Islet of Langerhans (tissue), 1 donor: ENCODE measurements at regions not wholly inside any gene's neighbourhood (a gene's known extent, or its start where the extent isn't known, plus 50 kb on each side); places are given as distances from the start of the nearest gene placed in this dataset.
"Not testable (repeated sequence)": the region's sequence is repeated elsewhere in the genome, so short reads cannot be mapped to it uniquely, and the experiment has no call there.

Experiments
- FAIRE-seq: peaks from one replicate; lab custom pipeline; 2011; peaks lifted over from hg19 to GRCh38; lab: Jason Lieb, UNC

DNA sequence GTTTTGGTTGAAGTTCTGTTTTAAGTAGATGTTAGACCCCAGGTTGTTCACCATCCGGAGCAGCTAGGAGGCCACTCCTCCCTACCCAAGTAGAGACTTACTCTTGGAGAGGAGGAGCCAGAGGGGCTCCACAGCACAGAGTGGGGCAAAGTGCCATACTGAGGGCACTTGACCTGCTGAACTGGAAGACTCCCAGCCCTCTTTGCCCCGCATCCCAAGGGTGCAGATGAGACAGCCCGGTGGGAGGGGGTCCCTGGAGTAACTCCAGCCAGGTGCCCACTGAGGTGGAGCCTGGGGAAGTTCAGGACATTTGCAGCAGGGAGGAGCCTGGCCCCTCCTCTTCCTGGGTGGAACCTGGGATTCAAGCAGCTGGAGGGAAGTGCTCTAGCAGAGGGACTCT lies 102.1 kb upstream of the GPR6 start:
- FAIRE-seq, result no peak

DNA sequence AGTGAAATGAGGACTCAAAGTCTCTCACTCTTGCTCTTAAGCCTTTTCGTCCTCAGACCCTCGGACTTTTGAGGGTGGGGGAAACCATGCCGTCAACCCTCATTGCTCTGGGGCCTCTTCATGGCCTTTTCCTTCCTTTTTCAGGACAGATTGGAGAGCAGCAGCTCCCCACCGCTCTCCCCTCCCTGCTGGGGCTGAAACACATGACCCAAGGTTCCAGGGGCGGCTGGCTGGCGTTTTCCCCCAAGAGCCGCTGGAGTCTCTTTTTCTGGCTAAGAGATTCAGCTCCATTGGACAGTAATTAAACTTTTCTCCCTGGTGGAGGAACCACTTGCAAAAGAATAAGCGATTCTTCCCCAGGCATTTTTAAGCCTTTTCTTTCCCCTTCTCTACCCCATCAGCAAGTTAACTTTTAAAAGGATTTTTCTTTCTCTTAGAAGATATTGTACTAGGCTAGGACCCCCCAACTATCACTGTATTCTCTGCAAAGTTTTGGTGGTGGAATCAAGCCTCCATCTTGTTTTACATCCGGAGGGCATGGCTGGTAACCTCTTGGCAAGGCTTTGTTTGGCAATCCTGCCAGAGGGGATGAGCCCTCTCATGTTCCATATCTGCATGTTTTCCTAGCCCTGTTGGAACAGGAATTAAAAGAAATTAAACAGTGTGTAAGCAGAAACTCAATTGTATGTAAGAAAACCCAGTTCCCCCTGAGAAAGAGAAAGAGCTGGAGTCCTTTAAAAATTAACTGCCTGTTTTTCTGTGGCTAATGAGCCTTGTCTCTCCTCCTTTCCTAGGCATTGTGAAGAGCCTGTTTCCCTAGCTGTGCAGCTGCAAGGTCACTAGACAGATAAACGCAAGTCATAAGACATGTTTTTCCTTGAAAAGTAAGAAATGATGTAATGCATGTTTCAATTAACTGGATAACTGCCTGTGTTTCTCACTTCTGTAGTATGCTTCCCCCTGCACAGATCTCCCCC lies 100.8 kb upstream of the GPR6 start:
- no peak for FAIRE-seq

DNA sequence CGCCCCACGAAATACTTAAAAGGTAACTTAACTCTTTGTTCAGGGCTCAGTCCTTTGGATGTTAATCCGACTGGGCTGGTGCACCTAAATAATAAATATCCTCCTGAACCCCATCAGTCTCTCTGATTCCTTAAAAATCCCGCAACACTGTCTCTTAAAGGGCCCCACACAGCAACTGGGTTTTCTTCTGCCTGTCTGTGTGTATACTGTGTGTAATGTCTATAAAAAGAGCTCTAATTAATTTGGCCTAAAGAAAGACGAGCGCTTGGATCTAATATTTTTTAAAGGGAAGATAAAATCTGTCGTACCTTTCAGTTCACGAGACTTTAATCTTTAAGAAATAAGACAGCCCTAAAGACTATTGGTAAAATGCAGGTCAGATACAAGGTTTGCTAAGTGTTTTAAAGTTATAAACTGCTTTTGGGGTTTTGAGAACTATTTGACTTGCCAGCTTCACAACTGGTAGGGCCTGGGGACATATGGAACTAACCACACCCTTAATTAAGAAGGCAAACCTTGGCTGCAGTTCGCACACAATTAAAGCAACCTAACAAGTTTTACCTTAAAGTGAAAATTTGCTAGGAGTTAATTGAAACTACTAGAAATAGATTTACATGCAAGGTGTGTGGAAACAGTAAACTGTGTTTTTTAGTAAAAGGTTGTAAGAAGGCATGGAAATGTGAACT lies 100.0 kb upstream of the GPR6 start:
- FAIRE-seq, result peak; percentile 84

DNA sequence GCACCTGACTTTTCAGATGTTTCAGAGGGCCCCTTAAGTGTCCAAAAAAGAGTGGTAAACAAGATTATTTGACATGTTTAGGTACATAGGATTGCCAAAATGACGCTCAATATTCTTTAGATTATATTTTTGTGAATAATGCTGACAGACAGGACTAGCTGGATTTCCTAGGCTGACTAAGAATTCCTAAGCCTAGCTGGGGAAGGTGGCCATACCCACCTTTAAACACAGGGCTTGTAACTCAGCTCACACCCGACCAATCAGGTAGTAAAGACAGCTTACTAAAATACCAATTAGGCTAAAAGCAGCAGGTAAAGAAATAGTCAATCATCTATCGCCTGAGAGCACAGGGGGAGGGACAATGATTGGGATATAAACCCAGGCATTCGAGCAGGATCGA lies 99.0 kb upstream of the GPR6 start:
- not testable (repeated sequence) for FAIRE-seq

DNA sequence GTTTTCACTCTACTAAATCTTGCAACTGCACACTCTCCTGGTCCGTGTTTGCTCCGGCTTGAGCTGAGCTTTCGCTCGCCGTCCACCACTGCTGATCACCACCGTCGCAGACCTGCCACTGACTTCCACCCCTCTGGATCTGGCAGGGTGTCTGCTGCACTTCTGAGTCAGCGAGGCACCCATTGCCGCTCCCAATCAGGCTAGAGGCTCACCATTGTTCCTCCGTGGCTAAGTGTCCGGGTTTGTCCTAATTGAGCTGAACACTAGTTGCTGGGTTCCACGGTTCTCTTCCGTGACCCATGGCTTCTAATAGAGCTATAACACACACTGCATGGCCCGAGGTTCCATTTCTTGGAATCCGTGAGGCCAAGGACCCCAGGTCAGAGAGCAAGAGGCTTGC lies 98.6 kb upstream of the GPR6 start:
- FAIRE-seq, result no peak

DNA sequence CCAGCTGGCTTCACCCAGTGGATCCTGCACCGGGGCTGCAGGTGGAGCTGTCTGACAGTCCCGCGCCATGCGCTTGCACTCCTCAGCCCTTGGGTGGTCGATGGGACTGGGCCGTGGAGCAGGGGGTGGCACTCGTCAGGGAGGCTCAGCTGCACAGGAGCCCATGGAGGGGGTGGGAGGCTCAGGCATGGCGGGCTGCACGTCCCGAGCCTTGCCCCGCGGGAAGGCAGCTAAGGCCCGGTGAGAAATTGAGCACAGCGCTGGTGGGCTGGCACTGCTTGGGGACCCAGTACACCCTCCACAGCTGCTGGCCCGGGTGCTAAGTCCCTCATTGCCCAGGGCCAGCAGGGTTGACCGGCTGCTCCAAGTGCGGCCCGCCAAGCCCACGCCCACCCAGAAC lies 97.0 kb upstream of the GPR6 start:
- FAIRE-seq, result not testable (repeated sequence)

DNA sequence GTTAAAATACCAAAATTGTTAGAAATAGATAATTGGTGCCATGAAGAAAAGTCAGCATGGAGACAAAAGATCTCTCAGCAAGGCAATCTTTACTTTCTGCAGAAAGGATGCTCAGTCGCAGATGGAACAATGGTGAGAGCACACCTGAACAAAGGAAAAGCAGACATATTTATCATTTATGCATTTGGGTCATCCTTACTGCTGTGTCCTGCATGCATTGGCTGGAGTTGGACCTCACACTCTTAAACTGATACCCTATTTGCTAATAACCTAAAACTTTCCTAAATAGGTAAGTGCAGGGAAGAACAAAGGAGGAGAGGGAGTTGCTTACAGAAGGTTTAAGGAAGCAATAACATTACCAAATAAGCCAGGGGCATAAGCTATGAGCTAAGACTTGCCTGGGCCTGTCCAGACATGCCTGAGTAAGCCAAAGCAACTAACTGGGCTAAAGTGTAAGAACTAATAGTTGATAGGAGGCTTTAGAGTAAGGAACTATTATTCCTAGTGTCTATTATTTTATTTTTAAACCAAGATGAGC lies 96.1 kb upstream of the GPR6 start:
- FAIRE-seq, result not testable (repeated sequence)

DNA sequence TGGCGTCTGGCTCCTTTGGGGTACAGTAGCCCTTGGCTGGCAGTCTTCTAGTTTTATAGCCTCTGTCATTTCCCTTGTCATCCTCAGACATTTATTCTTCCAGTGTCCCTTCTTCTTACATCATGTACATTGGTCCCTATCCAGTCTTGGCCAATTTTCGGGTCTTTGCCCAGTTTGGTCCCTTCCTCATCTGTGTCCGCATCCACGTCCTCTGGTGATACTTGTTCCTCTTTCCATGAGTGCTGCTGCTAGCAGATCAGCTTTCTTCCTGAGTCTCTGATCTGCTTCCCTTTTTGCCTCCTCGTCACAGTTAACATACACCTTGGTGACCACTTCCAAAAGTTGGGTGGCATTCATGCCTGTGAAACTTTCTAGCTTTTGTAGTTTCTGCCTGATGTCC lies 86.2 kb upstream of the GPR6 start:
- no peak for FAIRE-seq

DNA sequence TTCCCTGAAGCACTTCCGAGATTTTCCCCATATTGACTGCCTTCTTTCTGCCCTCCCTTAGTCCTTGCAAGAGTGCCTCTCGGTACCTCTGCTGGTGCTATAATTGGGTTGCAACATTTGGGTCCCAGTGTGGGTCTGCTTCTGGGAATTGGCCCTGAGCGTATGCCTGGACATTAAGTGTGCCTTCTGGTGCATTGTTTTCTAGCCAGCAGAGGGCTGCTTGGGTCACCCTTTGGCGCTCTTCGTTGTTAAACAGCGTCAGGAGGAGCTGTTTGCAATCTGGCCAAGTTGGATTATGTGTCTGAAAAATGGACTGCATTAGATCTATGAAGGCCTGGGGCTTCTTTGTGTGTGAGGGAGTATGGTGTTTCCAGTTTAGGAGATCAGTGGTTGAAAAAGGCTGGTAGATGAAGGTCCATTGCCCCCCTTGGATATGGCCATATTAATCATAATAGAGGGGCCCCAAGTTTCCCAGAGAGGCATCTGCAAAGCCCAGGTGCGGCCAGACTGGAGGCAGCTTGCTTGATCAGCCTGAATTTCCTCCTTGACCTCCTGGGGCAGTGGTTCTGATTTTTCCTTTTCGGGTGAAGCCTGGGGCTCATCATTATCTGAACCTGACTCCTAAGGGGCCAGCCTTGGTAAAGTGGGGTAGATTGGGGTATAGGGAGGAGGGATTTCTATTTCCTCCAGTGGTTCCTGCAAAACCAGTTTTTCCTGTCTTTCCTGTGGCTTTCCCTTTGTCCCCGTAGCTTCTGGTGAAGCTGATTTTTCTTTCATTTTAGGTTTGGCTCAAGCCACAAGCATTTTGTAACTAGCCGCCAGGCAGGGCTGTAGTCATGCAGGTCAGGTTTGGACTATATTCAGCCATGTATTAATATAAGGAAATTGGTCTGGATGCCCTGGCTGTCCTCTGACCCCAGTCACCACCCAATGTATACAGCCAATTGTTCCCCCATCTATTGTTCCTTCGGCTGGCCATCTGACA lies 85.4 kb upstream of the GPR6 start:
- FAIRE-seq, result no peak

DNA sequence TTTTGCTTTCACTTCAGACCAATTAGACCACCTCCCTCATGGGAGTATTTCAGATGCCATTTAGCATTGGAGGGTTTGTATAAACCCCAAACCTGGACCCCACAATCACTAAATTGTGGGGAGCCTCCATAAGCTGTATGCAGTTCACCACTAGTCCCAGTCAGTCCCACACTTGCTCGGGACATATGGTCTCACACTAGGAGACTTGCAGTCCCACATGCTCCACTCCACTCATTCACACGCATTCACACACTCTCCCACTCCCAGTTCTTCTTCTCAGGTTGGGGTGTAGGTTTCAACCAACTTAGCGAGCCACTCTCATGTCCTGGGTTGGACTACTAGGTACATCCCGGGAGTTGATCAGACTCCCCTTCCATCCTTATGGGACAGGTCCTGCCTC lies 84.5 kb upstream of the GPR6 start:
- no peak for FAIRE-seq

DNA sequence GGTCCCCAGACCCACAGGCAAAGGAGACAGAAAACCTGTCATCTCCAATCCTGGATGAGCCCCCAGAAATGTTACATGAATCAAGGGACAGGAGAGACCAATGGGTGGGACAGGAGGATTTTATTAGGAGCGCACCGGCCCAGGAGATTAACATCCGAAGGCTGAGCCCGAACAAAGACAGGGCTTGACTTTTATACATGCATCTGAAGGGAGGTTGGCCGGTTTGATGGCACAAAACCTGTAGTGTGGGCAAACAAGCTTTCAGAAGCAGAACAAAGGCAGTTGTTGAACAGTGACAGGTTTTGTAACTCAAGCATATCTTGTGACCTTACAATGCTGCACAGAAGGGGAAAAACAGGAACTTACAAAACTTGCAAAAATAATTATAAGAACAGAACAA lies 83.9 kb upstream of the GPR6 start:
- no peak for FAIRE-seq

DNA sequence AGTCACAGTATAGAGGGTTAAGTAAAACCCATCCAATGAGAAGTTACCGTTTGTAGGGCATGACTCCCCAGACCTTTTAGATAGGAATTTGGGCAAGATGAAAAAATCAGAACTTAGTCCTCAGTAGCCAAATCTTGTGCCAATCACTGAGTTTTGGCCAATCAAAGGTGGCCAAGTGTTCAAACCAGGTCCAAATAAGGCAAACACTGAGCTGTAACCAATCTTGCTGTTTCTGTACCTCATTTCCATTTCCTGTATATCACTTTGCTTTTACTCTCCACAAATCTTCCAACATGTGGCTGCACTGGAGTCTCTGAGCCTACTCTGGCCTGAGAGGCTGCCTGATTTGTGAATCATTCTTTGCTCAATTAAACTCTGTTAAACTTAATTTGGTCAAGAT lies 81.8 kb upstream of the GPR6 start:
- FAIRE-seq, result no peak

DNA sequence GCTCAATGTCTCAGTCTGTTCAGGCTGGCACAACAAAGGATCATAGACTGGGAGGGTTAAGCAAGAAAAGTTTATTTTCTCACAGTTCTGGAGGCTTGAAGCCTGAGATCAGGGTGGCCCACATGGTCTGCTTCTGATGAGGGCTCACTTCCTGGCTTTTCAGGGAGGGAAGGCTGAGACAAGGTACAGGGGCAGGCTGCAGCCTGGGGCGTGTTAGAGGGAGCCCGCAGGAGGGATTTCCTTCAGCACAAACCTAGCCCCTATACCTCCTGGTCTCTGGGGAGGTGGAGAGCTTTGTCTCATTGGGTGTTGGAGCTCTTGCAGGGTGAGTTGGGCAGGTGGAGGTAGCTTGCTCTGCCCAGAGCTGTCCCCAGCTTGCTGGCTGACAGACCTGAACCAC lies 81.1 kb upstream of the GPR6 start:
- FAIRE-seq, result no peak

DNA sequence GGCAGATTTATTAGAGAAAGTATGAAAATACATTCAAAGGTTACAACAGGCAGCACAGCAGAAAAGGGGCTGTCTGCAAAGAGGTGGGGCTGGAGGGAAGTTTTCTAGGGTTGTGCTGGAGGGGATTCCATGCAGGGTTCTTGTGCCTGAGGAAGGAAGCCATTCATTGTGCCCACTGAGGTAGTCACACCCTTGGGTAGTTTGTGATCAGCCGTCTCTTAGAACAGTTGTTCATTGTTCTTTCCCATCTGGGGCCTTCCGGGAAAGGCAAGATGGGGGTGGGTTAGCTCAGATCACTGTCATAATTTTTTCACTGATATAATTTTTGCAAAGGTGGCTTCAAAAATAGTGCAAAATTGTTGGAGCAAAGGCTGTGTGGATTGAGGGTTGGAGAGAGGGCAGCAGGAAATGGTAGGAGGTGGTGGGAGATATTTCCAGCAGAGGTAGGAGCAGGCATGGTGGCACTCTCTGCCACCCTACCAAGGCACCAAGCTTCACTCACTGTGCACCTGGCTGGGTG lies 80.5 kb upstream of the GPR6 start:
- FAIRE-seq, result no peak

DNA sequence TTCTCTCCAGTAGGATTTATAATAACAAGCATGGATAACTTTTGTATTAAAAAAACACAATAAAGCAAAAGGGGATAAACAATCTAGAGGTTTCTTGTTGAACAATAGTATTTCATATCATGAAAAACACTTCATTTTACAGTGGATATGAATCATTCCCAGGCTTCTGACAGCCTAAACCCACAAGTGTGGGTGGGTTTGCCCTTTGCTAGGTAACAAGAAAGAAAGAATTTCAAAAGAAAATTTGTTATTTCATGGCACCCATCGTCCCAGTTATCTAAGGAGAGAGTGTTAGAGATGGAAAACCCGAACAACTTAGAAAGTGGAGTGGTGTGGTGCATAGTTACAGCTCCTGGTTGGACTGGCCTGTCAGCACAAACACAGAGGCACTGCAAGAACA lies 76.1 kb upstream of the GPR6 start:
- FAIRE-seq, result no peak

DNA sequence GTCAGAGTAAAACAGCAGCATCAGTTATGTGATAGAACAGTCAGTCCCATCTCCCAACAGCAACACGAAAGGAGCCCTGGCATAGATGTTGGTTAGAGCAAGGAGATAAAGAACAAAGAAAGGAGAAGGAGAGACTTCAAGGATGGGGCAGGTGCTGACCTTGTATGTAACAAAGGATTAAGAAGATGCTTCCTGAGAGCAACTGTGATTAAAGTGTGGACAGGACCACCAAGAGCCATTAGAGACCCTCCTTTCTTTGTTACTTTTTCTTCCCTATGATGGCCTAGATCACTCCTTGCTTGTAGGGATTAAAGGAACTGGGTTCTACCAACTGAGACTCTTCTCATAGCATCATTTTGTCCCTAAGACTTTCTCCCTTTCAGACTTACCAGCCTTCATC lies 75.2 kb upstream of the GPR6 start:
- no peak for FAIRE-seq

DNA sequence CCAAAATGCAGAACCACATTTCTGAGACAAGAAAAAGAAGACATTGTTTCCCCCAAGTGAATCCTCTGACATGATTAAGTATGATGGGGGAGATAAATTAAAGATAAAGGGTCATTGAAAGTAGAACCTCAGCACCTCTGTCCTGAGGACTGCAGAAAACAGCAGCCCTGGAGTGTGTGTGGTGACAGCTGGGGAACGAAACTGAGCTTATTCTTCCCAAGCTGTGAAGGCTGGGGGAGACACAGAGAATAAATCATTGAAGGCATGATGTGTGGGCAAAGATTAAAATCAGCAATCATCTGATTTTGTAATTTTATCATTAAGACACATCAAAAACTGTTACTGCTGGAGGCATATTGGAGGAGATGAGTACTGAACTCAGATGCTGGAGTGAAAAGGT lies 67.5 kb upstream of the GPR6 start:
- FAIRE-seq, result no peak

DNA sequence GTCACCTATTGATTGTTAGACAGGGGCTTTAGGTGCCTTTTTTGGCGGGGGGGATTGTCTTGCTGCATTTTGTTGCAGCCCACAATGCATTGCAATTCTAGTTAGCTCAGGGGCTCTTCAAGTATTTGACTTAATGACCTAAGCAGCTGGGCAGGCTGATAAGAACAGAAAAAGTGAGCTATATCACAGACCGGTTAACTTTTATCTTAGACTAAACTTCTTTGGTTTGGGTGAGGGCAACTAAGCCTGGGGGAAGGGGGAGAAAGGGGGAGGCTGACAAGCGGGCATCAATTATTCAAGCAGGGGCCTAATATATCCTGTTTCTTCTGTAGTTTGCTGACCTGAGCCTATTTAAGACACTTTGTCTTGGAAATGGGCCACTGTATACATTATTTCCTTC lies 66.0 kb upstream of the GPR6 start:
- no peak for FAIRE-seq

DNA sequence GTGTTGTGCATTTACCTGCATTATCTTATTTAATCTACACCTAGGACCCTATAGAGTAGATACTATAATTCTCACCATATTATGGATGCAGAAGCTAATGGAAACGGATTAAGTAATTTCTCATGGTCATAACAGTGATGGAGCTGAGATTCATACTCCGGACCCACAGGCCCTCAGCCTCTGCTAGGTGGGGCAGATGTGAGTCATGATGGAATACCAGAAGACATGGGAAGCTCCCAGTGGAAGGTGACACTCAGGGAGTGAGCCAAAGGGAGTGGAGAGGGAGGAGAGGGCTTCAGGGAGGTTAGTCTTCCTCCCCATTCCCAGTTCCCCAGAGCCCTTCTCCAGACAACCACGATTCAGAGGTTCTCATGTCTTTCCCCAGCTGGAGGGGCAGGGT lies 65.2 kb upstream of the GPR6 start:
- FAIRE-seq, result no peak

DNA sequence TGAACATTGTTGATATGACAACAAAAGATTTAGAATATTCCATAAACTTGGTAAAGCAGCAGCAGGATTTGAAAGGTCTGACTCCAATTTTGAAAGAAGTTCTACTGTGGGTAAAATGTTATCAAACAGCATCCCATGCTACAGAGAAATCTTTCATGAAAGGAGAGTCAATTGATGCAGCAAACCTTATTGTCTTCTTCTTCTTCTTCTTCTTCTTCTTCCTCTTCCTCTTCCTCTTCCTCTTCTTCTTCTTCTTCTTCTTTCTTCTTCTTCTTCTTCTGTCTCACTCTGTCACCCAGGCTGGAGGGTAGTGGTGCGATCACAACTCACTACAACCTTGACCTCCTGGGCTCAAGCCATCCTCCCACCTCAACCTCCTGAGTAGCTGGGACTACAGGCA lies 62.4 kb upstream of the GPR6 start:
- FAIRE-seq, result not testable (repeated sequence)

DNA sequence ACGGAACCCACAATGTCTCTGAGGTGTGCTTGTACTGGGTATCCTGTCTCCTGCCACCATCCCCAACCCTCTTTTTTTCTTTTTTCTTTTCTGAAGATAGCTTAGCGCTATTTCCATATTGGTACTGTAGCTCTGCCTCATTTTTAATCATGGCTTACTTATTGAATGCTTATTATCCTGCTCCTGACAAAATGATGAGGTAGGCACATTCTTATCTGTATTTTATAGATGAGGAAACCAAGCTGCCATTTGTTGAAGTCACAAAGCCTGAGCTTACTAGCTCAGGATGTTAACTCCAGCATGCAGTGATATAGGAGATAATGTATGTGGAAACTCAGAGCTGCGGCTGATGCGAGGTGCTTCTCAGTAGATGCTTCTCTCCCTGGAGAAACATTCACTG lies 61.4 kb upstream of the GPR6 start:
- FAIRE-seq, result no peak

DNA sequence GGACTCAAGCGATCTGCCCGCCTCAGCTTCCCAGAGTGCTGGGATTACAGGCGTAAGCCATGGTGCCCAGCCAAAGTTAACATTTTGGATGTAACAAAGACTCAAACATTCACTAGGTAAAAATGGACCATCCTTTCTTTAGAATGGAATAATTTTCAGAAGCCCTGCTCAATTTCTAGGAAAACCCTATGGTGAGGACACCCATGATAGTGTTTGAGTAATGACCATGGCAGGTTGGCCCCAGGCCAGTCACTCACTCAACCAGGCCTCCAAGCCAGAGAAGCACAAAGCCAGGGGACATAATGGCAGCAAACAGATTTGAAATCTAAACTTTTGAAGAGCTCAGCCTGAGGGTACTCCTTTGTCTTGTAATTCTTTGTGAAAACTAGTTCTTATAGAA lies 59.9 kb upstream of the GPR6 start:
- FAIRE-seq, result no peak
